GM19240 (cell line): ENCODE measurements at regions not wholly inside any gene's neighbourhood (a gene's known extent, or its start where the extent isn't known, plus 50 kb on each side); places are given as distances from the start of the nearest gene placed in this dataset.

Experiments used
- DNase-seq: peaks from one replicate; pipeline ENCODE4 v3.0.0; 2011; ENCODE audit warnings: low spot score; ENCODE audit not compliant: insufficient read length

DNA sequence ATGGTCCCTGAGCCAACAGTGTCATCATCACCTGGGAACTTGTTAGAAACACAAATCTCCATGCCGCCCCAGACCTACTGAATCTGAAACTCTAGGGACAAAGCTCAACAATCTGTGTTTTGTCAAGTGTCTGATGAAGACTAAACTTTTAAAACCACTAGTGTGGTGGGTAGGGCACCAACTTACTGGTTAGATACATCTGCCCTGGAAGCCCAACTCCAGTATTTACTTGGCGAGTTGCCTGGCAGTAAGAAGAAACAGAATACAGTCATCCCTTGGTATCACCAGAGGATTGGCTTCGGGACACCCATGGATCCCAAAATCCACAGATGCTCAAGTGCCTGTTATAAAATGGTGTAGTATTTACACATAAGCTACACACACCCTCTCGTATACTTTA, 367.9 kb upstream of the DUSP10 start:
- DNase-seq, result no peak

GRCh38 chr1:222107975-222108374, 366.1 kb upstream of the DUSP10 start:
- no peak for DNase-seq

DNA sequence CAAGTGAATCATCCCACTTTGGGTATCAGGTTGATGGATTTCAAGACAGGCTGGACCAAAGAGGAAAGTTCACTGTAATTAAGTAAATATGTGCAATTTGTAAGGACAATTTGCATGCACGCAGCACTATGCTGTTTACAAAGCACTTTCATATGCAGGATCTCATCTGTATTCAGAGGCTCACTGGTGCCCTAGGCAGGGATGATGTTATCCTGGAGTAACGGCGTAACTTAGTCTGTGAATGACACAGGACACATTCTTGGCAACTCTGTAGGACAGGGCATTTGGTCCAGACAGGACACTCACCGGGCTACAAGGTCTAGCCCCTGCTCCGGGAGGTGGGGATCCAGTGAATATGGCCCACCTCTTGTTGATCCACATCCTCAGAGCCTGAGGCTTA, 365.4 kb upstream of the DUSP10 start:
- DNase-seq, result no peak

GRCh38 chr1:222106377-222106776, 364.5 kb upstream of the DUSP10 start:
- DNase-seq, result no peak

DNA sequence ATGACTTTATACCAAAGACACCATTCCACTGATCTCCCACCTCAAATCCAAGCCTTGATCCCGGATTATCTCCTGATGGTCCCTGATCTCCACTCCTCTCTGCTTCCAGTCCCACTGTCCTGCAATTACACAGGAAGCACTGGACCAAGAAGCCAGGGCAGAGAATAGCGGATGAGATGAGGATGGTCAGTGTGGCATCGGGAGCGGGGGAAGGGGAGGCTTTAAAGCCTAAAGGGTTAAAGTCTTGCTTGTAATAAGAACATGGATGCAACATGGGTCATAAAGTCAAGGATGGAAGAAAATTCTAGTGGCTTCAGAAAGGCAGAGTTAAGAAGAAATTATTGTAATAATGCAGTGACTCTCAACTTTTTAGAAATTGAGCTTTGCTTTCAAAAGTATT, 364.0 kb upstream of the DUSP10 start:
- DNase-seq, result no peak

DNA sequence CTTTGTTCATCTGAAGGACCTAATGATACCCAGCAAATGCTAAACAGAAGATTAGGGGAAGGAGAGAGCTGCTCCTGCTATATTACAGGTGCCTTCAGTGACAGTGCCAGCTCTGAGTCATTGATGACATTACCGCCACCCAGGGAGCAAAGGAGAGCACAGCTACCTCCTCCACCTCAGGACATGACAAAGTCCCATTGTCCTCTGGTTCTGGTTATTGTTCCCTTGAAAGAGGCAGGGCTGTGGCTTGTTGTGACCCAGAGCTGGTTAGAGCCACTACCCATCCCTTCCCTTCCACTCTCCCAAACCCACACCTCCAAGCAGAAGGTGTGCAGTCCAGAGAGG, 363.5 kb upstream of the DUSP10 start:
- DNase-seq, result no peak

GRCh38 chr1:222104694-222105392, 363.0 kb upstream of the DUSP10 start:
- no peak for DNase-seq

GRCh38 chr1:222104097-222104496, 362.2 kb upstream of the DUSP10 start:
- no peak for DNase-seq

GRCh38 chr1:222099746-222100145, 357.9 kb upstream of the DUSP10 start:
- DNase-seq, result no peak

- no peak for DNase-seq
These were observed 356.5 kb upstream of the DUSP10 start for GRCh38 chr1:222098404-222098803.

DNA sequence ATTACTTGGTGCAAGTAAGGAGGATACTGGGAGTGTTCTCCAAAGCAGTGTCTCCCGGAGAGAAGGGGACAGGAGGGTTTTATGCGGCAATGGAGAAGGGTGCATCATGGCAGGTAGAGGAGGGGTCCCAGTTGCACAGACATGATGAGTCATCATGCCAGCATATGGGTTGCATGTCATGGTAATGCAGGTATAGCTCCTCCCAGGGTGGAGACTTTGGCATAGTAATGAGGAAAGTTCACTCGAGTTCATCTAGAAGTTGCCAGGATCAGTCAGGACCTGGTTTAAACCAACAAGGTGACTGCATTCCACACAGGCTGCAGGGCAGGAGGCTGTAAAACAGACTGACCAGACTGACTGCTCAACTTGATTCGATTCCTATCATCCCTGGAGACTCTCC, 355.7 kb upstream of the DUSP10 start:
- no peak for DNase-seq

GRCh38 chr1:222096883-222097282, 355.0 kb upstream of the DUSP10 start:
- DNase-seq, result no peak

GRCh38 chr1:222096476-222096772, 354.5 kb upstream of the DUSP10 start:
- no peak for DNase-seq

GRCh38 chr1:222095606-222096475, 354.0 kb upstream of the DUSP10 start:
- peak; percentile 55 for DNase-seq

- DNase-seq, result no peak
These were observed 351.6 kb upstream of the DUSP10 start for GRCh38 chr1:222093518-222093917.

DNA sequence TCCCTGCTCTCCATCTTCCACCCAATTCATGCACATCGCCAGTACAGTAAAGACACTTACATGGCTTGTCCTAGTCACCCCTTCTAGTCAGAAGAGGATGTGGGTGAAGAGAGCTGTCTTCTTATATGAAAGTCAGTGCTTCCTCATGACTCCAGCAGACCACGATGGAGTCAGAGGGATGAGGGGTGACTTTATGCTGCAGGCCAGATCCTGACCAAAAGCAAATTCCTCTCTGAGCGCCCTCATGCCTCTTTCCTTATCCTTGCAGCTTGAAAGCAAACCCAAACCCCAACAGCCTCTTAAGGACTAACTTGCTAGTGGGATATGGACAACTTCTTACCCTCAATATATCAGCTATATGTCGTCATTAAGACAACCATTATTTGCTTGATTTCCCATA, 348.2 kb upstream of the DUSP10 start:
- no peak for DNase-seq

DNA sequence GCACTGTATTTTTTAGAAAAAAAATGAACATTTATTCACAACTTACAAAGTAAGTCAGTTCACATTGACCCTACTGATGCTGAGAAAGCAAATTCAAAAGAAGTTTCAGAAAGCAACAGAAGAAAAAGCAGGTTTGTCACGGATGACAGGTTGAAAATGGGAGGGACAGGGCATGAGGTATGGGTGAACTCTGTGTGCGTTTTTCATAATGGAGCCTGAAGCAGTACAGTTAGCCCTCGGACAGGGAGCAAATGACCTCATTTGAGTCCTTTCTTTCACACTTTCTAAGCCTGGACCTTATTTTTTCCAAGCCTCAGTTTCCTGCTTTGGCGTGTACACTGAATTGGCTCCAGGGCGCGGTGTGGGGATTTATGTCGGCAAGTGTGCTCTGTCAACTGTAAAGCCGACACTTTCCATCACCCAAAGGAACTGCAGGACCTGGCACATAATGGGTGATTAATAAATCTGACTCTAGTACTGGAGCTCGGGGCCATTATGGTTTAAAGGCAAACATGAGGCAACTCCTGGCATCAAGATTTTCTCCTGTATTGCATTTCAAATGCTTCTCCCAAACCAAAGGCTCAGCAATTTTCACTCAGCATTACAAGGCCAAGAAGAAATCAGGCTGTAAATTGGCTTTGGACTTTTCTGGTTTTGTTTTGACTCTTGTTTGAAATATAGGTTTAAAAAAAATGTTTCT, 345.5 kb upstream of the DUSP10 start:
- DNase-seq, result no peak

DNA sequence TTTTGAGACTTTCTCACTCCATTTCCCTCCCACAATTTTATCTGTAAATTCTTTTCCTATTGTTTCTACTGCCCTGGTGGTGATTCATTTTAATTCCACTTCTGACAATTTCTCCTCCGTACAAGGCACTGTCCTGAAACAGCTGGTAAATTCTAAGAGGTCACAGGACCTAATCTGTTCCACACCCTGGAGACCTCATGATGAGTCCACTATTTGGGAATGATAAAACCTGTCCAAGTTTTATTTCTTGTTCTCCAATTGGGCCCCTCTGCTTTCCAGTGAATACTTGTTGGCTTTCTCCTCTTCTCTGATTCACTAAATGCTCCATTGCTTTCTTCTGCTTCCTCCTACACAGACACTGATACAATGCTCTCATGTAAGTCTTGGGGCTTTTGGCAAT, 343.1 kb upstream of the DUSP10 start:
- DNase-seq, result no peak

DNA sequence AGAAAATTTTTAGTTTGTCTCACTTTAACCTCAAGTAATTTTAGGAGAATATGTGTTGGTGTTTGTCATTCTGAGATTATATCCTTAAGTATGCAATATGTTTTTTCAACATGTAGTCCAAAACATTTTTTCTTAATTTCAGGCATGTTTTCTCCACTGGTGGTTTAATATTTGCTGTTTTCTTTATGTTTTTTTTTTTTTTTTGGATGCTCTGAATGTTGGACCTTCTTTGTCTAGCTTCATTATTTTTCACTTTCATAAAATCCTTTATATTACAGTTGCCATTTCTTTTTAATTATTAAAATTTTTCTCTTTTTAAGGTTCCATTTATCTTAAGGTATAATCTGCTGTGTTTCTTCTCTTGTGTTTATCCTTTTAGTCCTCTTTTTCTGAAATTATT, 342.2 kb upstream of the DUSP10 start:
- no peak for DNase-seq

- no peak for DNase-seq
These were observed 340.0 kb upstream of the DUSP10 start for GRCh38 chr1:222081859-222082258.

GRCh38 chr1:222079566-222079965, 337.7 kb upstream of the DUSP10 start:
- DNase-seq, result no peak

- no peak for DNase-seq
These were observed 335.3 kb upstream of the DUSP10 start for GRCh38 chr1:222077206-222077605.

DNA sequence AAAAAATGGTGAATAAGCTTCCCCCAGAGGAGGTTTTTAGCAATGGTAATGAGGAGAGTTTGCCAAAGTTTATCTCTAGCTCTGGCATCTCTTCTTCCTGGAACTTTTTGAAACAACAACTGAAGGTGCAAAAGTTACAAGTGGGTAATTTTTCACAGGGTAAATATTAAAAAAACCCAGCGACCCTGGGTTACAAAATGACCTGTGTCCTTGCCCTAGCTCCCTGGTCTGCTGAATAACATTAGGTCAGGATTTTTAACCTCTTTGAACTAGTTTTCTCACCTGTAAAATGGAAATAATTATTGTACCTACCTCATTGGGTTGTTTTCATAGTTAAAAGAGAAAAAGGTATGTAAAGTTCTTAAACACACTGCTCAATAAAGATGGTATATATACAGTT, 332.4 kb upstream of the DUSP10 start:
- no peak for DNase-seq
